GM23338 (cell line): ENCODE measurements at regions not wholly inside any gene's neighbourhood (a gene's known extent, or its start where the extent isn't known, plus 50 kb on each side); places are given as distances from the start of the nearest gene placed in this dataset.

Experiments used
- ATAC-seq: fragments of 200-7000 bp; cut with Tn5 transposase; 3 replicates; pipeline ENCODE4 v1.9.1; 2020
- DNase-seq: peaks from one replicate; pipeline ENCODE4 v3.0.0-alpha.2; 2015; ENCODE audit warnings: low spot score
- H2AFZ ChIP-seq: fragments of 200-600 bp; sonication (generic); 2 replicates; pipeline ENCODE4 v1.8.0; 2016; ENCODE audit warnings: antibody characterized with exemption, mild to moderate bottlenecking, moderate library complexity
- H3F3A ChIP-seq: fragments of 200-600 bp; sonication (generic); replicated peaks from 2 replicates; pipeline ENCODE4 v1.8.0; 2017; ENCODE audit warnings: antibody characterized with exemption, mixed run types, low read depth
- H3K27ac ChIP-seq: fragments of 200-600 bp; sonication (generic); 2 replicates; pipeline ENCODE4 v1.6.1; 2016; ENCODE audit warnings: low read depth
- H3K27me3 ChIP-seq: fragments of 200-600 bp; sonication (generic); 2 replicates; pipeline ENCODE4 v1.8.0; 2016; ENCODE audit warnings: mild to moderate bottlenecking, mixed run types, moderate library complexity; ENCODE audit not compliant: insufficient read depth
- H3K36me3 ChIP-seq: fragments of 200-600 bp; sonication (generic); 2 replicates; pipeline ENCODE4 v1.8.0; 2016; ENCODE audit warnings: mild to moderate bottlenecking; ENCODE audit not compliant: insufficient read depth
- H3K4me1 ChIP-seq: fragments of 200-600 bp; sonication (generic); 2 replicates; pipeline ENCODE4 v1.8.0; 2016; ENCODE audit warnings: mild to moderate bottlenecking, moderate library complexity; ENCODE audit not compliant: insufficient read depth
- H3K4me2 ChIP-seq: fragments of 200-600 bp; sonication (generic); 2 replicates; pipeline ENCODE4 v1.7.1; 2017; ENCODE audit warnings: mixed run types
- H3K4me3 ChIP-seq: fragments of 200-600 bp; sonication (generic); 2 replicates; pipeline ENCODE4 v1.6.1; 2016; ENCODE audit warnings: mixed run types
- H3K79me2 ChIP-seq: fragments of 200-600 bp; sonication (generic); replicated peaks from 2 replicates; pipeline ENCODE4 v1.8.0; 2017; ENCODE audit warnings: mild to moderate bottlenecking; ENCODE audit not compliant: insufficient read depth
- H3K9me2 ChIP-seq: fragments of 200-600 bp; sonication (generic); 2 replicates; pipeline ENCODE4 v1.8.0; 2017; ENCODE audit not compliant: insufficient read depth
- H4K20me1 ChIP-seq: fragments of 200-600 bp; sonication (generic); replicated peaks from 2 replicates; pipeline ENCODE4 v1.8.0; 2017; ENCODE audit warnings: mild to moderate bottlenecking; ENCODE audit not compliant: insufficient read depth
- H3K27ac Mint-ChIP-seq: 2 replicates; pipeline ENCODE4 v1.8.0; 2020; ENCODE audit warnings: inconsistent platforms, mild to moderate bottlenecking, moderate library complexity, mixed read lengths
- H3K27me3 Mint-ChIP-seq: 3 replicates; pipeline ENCODE4 v1.8.0; 2022; ENCODE audit warnings: low read depth, mild to moderate bottlenecking, moderate library complexity, mixed read lengths, inconsistent platforms; ENCODE audit not compliant: insufficient read depth, poor library complexity
- H3K36me3 Mint-ChIP-seq: 3 replicates; pipeline ENCODE4 v1.8.0; 2021; ENCODE audit warnings: low read depth, mild to moderate bottlenecking, inconsistent platforms, moderate library complexity, mixed read lengths
- H3K4me1 Mint-ChIP-seq: 3 replicates; pipeline ENCODE4 v1.8.0; 2020; ENCODE audit warnings: mild to moderate bottlenecking, inconsistent platforms, mixed read lengths
- H3K4me3 Mint-ChIP-seq: 3 replicates; pipeline ENCODE4 v1.8.0; 2021; ENCODE audit warnings: moderate library complexity, mild to moderate bottlenecking, inconsistent platforms, mixed read lengths
- H3K9me3 Mint-ChIP-seq: 3 replicates; pipeline ENCODE4 v1.8.0; 2020; ENCODE audit warnings: moderate library complexity, mild to moderate bottlenecking, inconsistent platforms, mixed read lengths
- CREB1 ChIP-seq: fragments of 250-450 bp; sonication (Bioruptor Pico); IDR thresholded peaks from 2 replicates; pipeline ENCODE4 v1.5.0; 2020; ENCODE audit warnings: low read depth, mild to moderate bottlenecking, moderate library complexity
- EZH2phosphoT487 ChIP-seq: fragments of 200-600 bp; sonication (generic); IDR thresholded peaks from one replicate; pipeline ENCODE4 v1.8.1; 2018; ENCODE audit warnings: antibody characterized with exemption; ENCODE audit not compliant: unreplicated experiment
- JUNB ChIP-seq: IDR thresholded peaks from one replicate; pipeline ENCODE4 v1.6.1; 2016; ENCODE audit warnings: antibody characterized with exemption; ENCODE audit not compliant: unreplicated experiment
- NANOG ChIP-seq: IDR thresholded peaks from 2 replicates; pipeline ENCODE4 v1.6.1; 2016; ENCODE audit warnings: antibody characterized with exemption, borderline replicate concordance
- STAT1 ChIP-seq: IDR thresholded peaks from one replicate; pipeline ENCODE4 v1.6.1; 2016; ENCODE audit warnings: antibody characterized with exemption; ENCODE audit not compliant: unreplicated experiment
- ZNF114 ChIP-seq: fragments of 250-450 bp; sonication (Bioruptor Pico); IDR thresholded peaks from 2 replicates; pipeline ENCODE4 v1.5.0; 2020; ENCODE audit warnings: mild to moderate bottlenecking, moderate library complexity
- ZNF331 ChIP-seq: fragments of 250-450 bp; sonication (Bioruptor Pico); IDR thresholded peaks from 2 replicates; pipeline ENCODE4 v1.5.0; 2020; ENCODE audit warnings: low read depth, mild to moderate bottlenecking, moderate library complexity
- TF ChIP-seq, protein P1 (sequence below): IDR thresholded peaks from one replicate; pipeline ENCODE4 v1.6.1; 2018; ENCODE audit warnings: antibody characterized with exemption; ENCODE audit not compliant: unreplicated experiment
- TF ChIP-seq, protein P2 (sequence below): fragments of 250-450 bp; sonication (Bioruptor Pico); IDR thresholded peaks from 2 replicates; pipeline ENCODE4 v1.5.0; 2020; ENCODE audit warnings: mild to moderate bottlenecking, moderate library complexity
- TF ChIP-seq, protein P3 (sequence below): IDR thresholded peaks from 2 replicates; pipeline ENCODE4 v1.6.1; 2016; ENCODE audit warnings: antibody characterized with exemption

DNA sequence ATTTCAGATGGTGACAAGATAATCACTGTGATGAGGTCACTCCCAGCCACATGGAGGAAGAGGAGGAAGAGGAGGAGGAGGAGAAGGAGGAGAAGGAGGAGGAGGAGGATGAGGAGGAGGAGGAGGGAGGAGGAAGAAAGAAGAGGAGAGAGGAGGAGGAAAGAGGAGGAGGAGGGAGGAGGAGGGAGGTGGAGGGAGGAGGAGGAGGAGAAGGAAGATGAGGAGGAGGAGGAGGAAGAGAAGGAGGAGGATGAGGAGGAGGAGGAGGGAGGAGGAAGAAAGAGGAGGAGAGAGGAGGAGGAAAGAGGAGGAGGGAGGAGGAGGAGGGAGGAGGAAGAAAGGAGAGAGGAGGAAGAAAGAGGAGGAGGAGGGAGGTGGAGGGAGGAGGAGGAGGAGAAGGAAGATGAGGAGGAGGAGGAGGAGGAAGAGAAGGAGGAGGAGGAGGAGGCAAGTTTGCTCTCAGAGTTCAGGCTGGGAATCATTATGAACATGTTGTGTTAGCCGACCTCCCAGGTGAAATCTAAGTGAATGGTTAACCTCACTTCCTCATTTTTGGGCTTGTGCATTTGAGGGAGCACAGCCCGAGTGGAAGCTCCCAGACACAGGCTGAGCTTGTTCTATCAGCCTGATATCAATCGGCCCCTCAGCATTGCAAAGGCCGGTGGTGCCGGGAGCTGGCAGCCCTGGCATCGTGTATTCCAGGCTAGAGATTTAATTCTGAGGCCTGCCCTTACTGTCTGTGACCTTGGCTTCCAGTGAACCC is 236.2 kb upstream of the PITRM1 start (continued):
- TF ChIP-seq, protein P1, sequence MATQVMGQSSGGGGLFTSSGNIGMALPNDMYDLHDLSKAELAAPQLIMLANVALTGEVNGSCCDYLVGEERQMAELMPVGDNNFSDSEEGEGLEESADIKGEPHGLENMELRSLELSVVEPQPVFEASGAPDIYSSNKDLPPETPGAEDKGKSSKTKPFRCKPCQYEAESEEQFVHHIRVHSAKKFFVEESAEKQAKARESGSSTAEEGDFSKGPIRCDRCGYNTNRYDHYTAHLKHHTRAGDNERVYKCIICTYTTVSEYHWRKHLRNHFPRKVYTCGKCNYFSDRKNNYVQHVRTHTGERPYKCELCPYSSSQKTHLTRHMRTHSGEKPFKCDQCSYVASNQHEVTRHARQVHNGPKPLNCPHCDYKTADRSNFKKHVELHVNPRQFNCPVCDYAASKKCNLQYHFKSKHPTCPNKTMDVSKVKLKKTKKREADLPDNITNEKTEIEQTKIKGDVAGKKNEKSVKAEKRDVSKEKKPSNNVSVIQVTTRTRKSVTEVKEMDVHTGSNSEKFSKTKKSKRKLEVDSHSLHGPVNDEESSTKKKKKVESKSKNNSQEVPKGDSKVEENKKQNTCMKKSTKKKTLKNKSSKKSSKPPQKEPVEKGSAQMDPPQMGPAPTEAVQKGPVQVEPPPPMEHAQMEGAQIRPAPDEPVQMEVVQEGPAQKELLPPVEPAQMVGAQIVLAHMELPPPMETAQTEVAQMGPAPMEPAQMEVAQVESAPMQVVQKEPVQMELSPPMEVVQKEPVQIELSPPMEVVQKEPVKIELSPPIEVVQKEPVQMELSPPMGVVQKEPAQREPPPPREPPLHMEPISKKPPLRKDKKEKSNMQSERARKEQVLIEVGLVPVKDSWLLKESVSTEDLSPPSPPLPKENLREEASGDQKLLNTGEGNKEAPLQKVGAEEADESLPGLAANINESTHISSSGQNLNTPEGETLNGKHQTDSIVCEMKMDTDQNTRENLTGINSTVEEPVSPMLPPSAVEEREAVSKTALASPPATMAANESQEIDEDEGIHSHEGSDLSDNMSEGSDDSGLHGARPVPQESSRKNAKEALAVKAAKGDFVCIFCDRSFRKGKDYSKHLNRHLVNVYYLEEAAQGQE, result no peak
- no peak for TF ChIP-seq STAT1
- TF ChIP-seq EZH2phosphoT487, result no peak
- no peak for TF ChIP-seq ZNF114 (CRISPR knock-in tag)

DNA sequence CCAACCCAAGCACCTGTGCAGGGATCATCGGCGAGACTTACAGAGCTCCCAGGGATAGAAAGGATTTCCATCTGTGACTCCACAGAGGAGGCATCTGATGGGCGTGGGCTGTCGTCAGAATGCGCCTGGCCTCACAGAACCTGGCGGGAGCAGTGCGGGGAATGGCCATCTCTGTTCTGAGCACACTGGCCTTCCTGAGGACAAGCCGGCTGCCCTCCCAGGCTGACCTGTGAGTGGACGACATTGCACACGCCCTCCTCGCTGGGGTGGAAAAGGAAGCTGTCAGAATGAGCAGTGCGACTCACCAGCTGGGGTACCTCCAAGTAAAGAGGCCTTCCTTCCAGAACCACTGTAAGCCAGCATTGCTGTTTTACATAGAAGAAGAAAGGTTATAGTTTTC is 234.6 kb upstream of the PITRM1 start:
- no peak overlapping the region for H3K27ac Mint-ChIP-seq
- Histone ChIP-seq H3K9me2 (no peaks in the 10 kb centered on the region), H2AFZ (no peak overlapping the region), H3K4me2 (no peak overlapping the region), H3K4me1 (no peaks in the 10 kb centered on the region), H3F3A (no peaks in the 10 kb centered on the region), H3K36me3 (no peaks in the 10 kb centered on the region), H4K20me1 (no peaks in the 10 kb centered on the region), H3K4me3 (no peak overlapping the region), H3K27me3 (no peaks in the 10 kb centered on the region), H3K27ac (no peak overlapping the region), H3K79me2 (no peaks in the 10 kb centered on the region)
- H3K36me3 Mint-ChIP-seq, result peaks cover 4% of the 10 kb centered on the region; the same call in 1 of the 3 replicates
- ATAC-seq (no peak), DNase-seq (no peak)
- peaks cover 8% of the 10 kb centered on the region for H3K9me3 Mint-ChIP-seq
- no peak overlapping the region for H3K4me3 Mint-ChIP-seq
- peaks cover 8% of the 10 kb centered on the region; the same call in 2 of the 3 replicates for H3K4me1 Mint-ChIP-seq
- no peaks in the 10 kb centered on the region for H3K27me3 Mint-ChIP-seq
- TF ChIP-seq ZNF331 (CRISPR knock-in tag) (no peak), CREB1 (no peak), JUNB (no peak), EZH2phosphoT487 (no peak), NANOG (no peak)
- TF ChIP-seq, protein P2, sequence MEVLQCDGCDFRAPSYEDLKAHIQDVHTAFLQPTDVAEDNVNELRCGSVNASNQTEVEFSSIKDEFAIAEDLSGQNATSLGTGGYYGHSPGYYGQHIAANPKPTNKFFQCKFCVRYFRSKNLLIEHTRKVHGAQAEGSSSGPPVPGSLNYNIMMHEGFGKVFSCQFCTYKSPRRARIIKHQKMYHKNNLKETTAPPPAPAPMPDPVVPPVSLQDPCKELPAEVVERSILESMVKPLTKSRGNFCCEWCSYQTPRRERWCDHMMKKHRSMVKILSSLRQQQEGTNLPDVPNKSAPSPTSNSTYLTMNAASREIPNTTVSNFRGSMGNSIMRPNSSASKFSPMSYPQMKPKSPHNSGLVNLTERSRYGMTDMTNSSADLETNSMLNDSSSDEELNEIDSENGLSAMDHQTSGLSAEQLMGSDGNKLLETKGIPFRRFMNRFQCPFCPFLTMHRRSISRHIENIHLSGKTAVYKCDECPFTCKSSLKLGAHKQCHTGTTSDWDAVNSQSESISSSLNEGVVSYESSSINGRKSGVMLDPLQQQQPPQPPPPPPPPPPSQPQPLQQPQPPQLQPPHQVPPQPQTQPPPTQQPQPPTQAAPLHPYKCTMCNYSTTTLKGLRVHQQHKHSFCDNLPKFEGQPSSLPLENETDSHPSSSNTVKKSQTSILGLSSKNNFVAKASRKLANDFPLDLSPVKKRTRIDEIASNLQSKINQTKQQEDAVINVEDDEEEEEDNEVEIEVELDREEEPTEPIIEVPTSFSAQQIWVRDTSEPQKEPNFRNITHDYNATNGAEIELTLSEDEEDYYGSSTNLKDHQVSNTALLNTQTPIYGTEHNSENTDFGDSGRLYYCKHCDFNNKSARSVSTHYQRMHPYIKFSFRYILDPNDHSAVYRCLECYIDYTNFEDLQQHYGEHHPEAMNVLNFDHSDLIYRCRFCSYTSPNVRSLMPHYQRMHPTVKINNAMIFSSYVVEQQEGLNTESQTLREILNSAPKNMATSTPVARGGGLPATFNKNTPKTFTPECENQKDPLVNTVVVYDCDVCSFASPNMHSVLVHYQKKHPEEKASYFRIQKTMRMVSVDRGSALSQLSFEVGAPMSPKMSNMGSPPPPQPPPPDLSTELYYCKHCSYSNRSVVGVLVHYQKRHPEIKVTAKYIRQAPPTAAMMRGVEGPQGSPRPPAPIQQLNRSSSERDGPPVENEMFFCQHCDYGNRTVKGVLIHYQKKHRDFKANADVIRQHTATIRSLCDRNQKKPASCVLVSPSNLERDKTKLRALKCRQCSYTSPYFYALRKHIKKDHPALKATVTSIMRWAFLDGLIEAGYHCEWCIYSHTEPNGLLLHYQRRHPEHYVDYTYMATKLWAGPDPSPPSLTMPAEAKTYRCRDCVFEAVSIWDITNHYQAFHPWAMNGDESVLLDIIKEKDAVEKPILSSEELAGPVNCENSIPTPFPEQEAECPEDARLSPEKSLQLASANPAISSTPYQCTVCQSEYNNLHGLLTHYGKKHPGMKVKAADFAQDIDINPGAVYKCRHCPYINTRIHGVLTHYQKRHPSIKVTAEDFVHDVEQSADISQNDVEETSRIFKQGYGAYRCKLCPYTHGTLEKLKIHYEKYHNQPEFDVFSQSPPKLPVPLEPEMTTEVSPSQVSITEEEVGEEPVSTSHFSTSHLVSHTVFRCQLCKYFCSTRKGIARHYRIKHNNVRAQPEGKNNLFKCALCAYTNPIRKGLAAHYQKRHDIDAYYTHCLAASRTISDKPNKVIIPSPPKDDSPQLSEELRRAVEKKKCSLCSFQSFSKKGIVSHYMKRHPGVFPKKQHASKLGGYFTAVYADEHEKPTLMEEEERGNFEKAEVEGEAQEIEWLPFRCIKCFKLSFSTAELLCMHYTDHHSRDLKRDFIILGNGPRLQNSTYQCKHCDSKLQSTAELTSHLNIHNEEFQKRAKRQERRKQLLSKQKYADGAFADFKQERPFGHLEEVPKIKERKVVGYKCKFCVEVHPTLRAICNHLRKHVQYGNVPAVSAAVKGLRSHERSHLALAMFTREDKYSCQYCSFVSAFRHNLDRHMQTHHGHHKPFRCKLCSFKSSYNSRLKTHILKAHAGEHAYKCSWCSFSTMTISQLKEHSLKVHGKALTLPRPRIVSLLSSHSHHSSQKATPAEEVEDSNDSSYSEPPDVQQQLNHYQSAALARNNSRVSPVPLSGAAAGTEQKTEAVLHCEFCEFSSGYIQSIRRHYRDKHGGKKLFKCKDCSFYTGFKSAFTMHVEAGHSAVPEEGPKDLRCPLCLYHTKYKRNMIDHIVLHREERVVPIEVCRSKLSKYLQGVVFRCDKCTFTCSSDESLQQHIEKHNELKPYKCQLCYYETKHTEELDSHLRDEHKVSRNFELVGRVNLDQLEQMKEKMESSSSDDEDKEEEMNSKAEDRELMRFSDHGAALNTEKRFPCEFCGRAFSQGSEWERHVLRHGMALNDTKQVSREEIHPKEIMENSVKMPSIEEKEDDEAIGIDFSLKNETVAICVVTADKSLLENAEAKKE (CRISPR knock-in tag), result no peak
- TF ChIP-seq, protein P3, sequence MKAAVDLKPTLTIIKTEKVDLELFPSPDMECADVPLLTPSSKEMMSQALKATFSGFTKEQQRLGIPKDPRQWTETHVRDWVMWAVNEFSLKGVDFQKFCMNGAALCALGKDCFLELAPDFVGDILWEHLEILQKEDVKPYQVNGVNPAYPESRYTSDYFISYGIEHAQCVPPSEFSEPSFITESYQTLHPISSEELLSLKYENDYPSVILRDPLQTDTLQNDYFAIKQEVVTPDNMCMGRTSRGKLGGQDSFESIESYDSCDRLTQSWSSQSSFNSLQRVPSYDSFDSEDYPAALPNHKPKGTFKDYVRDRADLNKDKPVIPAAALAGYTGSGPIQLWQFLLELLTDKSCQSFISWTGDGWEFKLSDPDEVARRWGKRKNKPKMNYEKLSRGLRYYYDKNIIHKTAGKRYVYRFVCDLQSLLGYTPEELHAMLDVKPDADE, result no peak
- TF ChIP-seq, protein P1, result no peak
